AG04450 (cell line): ENCODE measurements at regions not wholly inside any gene's neighbourhood (a gene's known extent, or its start where the extent isn't known, plus 50 kb on each side); places are given as distances from the start of the nearest gene placed in this dataset.

Source experiments
- CTCF ChIA-PET: fragments of 300-600, 350-600 bp; formaldehyde crosslinking; extraction: SDS; loops from one replicate; lab custom pipeline; 2022; ENCODE audit warnings: antibody characterized with exemption, inconsistent platforms; lab: Charles Lee
- POLR2A ChIA-PET: fragments of 350-600 bp; formaldehyde crosslinking; extraction: SDS; loops from one replicate; lab custom pipeline; 2021; ENCODE audit warnings: antibody characterized with exemption, inconsistent platforms; lab: Yijun Ruan, JAX
- DNase-seq: peaks from one replicate; pipeline ENCODE4 v3.0.0-alpha.2; 2011; ENCODE audit warnings: low read depth, low spot score
- H3K27ac ChIP-seq: one replicate; pipeline ENCODE4 v1.5.1; 2012; ENCODE audit warnings: low read depth, low read length, control low read depth
- H3K27me3 ChIP-seq: one replicate; pipeline ENCODE4 v1.6.0; 2012; ENCODE audit warnings: low read length; ENCODE audit not compliant: control insufficient read depth, insufficient read depth
- H3K4me3 ChIP-seq: 2 replicates; pipeline ENCODE4 v1.5.1; 2011; ENCODE audit warnings: mild to moderate bottlenecking, low read depth, low read length, control low read depth
- H3K9me3 ChIP-seq: 2 replicates; pipeline ENCODE4 v1.5.1; 2012; ENCODE audit warnings: low read length; ENCODE audit not compliant: control insufficient read depth, insufficient read depth
- CTCF ChIP-seq: IDR thresholded peaks from 2 replicates; pipeline ENCODE4 v1.5.1; 2011; ENCODE audit warnings: low read depth, low read length, control low read depth, inconsistent platforms

- POLR2A ChIA-PET: no interaction called here
- CTCF ChIA-PET: no interaction called here
- TF ChIP-seq CTCF: no peak
- H3K27me3 ChIP-seq: peaks cover 17% of the 10 kb centered on the region
- DNase-seq: no peak
- no peak overlapping the region for H3K4me3 ChIP-seq
- H3K27ac ChIP-seq: no peak overlapping the region
- H3K9me3 ChIP-seq: peaks cover 11% of the 10 kb centered on the region
Measured at GRCh38 chr20:43832961-43833360, 81.7 kb upstream of the TOX2 start.

GRCh38 chr20:43832096-43832816 is 82.4 kb upstream of the TOX2 start:
- ChIA-PET POLR2A (no interaction called here), CTCF (no interaction called here)
- no peak for TF ChIP-seq CTCF
- no peak for DNase-seq
- H3K27ac ChIP-seq: no peak overlapping the region
- H3K9me3 ChIP-seq: peaks cover 11% of the 10 kb centered on the region
- H3K27me3 ChIP-seq: peaks cover 17% of the 10 kb centered on the region
- no peak overlapping the region for H3K4me3 ChIP-seq

GRCh38 chr20:43831481-43832065 is 83.1 kb upstream of the TOX2 start:
- Histone ChIP-seq H3K4me3 (no peak overlapping the region), H3K27ac (no peak overlapping the region), H3K9me3 (peaks cover 11% of the 10 kb centered on the region), H3K27me3 (peaks cover 17% of the 10 kb centered on the region)
- POLR2A ChIA-PET: no interaction called here
- no peak for DNase-seq
- no peak for TF ChIP-seq CTCF
- CTCF ChIA-PET: no interaction called here

GRCh38 chr20:43830883-43831282 is 83.8 kb upstream of the TOX2 start:
- CTCF ChIA-PET: no interaction called here
- peaks cover 11% of the 10 kb centered on the region for H3K9me3 ChIP-seq
- H3K27me3 ChIP-seq: peaks cover 17% of the 10 kb centered on the region
- POLR2A ChIA-PET: no interaction called here
- TF ChIP-seq CTCF: no peak
- no peak overlapping the region for H3K27ac ChIP-seq
- no peak overlapping the region for H3K4me3 ChIP-seq
- no peak for DNase-seq

- POLR2A ChIA-PET: no interaction called here
- H3K27me3 ChIP-seq: peaks cover 19% of the 10 kb centered on the region
- CTCF ChIA-PET: interaction anchor here (0.6 kb wide), 1 partner anchor 80 kb away, joined by 3 read pairs; no protein-coding TSS in a partner anchor
Measured at GRCh38 chr20:43829951-43830690, 84.5 kb upstream of the TOX2 start.

More at GRCh38 chr20:43829951-43830690, 84.5 kb upstream of the TOX2 start:
- H3K4me3 ChIP-seq: no peak overlapping the region
- peaks cover 11% of the 10 kb centered on the region for H3K9me3 ChIP-seq
- no peak for TF ChIP-seq CTCF
- DNase-seq: no peak
- H3K27ac ChIP-seq: no peak overlapping the region
